Lung (tissue), 11 donors: ENCODE measurements at regions not wholly inside any gene's neighbourhood (a gene's known extent, or its start where the extent isn't known, plus 50 kb on each side); places are given as distances from the start of the nearest gene placed in this dataset.

ENCODE experiments used
- ATAC-seq: fragments of 200-7000 bp; cut with Tn5 transposase; one replicate; pipeline ENCODE4 v1.9.1; 2020; ENCODE audit warnings: moderate number of reproducible peaks; ENCODE audit not compliant: insufficient read depth, low FRiP score
- DNase-seq, 3 donors: peaks; one replicate each; pipeline ENCODE4 v3.0.0-alpha.2; 2013 to 2017
- H3K27ac ChIP-seq, 2 donors: one replicate each; pipeline ENCODE4 v1.5.1; 2013; ENCODE audit warnings: mild to moderate bottlenecking in 2 of 2, moderate library complexity in 2 of 2, control low read depth in 1 of 2, inconsistent platforms in 1 of 2, low read depth in 1 of 2, low read length in 1 of 2
- H3K27me3 ChIP-seq, 3 donors: one replicate each; pipeline ENCODE4 v1.5.1; 2013; ENCODE audit warnings: low read length in 2 of 3; ENCODE audit not compliant: control insufficient read depth in 3 of 3, insufficient read depth in 3 of 3
- H3K36me3 ChIP-seq, 4 donors: one replicate each; pipeline ENCODE4 v1.5.1; 2013; ENCODE audit warnings: low read length in 4 of 4, mild to moderate bottlenecking in 1 of 4, moderate library complexity in 1 of 4; ENCODE audit not compliant: control insufficient read depth in 4 of 4, insufficient read depth in 4 of 4
- H3K4me1 ChIP-seq, 5 donors: one replicate each; pipeline ENCODE4 v1.5.1; 2013; ENCODE audit warnings: low read length in 5 of 5, mild to moderate bottlenecking in 2 of 5, moderate library complexity in 1 of 5; ENCODE audit not compliant: control insufficient read depth in 5 of 5, insufficient read depth in 5 of 5
- H3K4me3 ChIP-seq: one replicate; pipeline ENCODE4 v1.5.1; 2013; ENCODE audit warnings: mild to moderate bottlenecking, control low read depth, moderate library complexity
- H3K9ac ChIP-seq, 2 donors: one replicate each; pipeline ENCODE4 v1.5.1; 2013; ENCODE audit warnings: low read length in 2 of 2, control low read depth in 1 of 2; ENCODE audit not compliant: insufficient read depth in 1 of 2
- H3K9me3 ChIP-seq, 4 donors: one replicate each; pipeline ENCODE4 v1.5.1; 2013; ENCODE audit warnings: low read length in 3 of 4, mild to moderate bottlenecking in 1 of 4, moderate library complexity in 1 of 4; ENCODE audit not compliant: control insufficient read depth in 4 of 4, insufficient read depth in 3 of 4
- WGBS, 2 donors: extraction: QIAGEN DNeasy Blood & Tissue Kit; methylation state at CpG; one replicate each; pipeline ENCODE4 v1.1.7; 2013; 5-methylcytosine and 5-hydroxymethylcytosine counted together
- TF ChIP-seq, protein P1 (sequence below): IDR thresholded peaks from 2 replicates; pipeline ENCODE4 v1.5.1; 2012; ENCODE audit warnings: mild to moderate bottlenecking; ENCODE audit errors: control extremely low read depth, extremely low read depth
- donor health status: control.
- donor health status: control.
- donor health status: Bipolar disorder and iron deficiency.
- donor health status: healthy.
- donor health status: DM: yes; HTN: yes; CAD: no.

DNA sequence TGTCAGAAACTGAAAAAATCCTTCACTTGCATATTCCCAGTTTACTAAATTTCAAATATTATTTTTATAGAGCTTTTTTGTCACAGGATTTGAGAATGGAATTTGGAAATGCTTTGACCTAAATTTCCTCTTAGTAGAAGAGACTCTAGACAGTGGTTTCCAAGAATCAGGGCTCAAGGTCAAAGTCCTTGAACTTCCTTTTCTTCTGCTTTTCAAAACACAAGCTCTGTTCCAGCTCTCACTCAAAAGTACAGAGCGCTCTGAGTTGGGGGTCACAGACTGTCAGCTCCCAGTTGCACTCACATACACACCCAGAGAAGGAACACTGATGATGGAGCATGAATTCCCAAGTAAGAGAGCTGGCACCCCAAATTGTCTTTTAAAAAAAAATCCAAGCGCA, 394.2 kb downstream of the MLLT3 start:
- no peaks in the 10 kb centered on the region for H3K27me3 ChIP-seq
- ATAC-seq (no peak), DNase-seq (no peak)
- H3K27ac ChIP-seq = no peak overlapping the region
- WGBS, 2 donors = 89 to 91% methylated on average over 2 of the region's 2 CpGs
- TF ChIP-seq, protein P1, sequence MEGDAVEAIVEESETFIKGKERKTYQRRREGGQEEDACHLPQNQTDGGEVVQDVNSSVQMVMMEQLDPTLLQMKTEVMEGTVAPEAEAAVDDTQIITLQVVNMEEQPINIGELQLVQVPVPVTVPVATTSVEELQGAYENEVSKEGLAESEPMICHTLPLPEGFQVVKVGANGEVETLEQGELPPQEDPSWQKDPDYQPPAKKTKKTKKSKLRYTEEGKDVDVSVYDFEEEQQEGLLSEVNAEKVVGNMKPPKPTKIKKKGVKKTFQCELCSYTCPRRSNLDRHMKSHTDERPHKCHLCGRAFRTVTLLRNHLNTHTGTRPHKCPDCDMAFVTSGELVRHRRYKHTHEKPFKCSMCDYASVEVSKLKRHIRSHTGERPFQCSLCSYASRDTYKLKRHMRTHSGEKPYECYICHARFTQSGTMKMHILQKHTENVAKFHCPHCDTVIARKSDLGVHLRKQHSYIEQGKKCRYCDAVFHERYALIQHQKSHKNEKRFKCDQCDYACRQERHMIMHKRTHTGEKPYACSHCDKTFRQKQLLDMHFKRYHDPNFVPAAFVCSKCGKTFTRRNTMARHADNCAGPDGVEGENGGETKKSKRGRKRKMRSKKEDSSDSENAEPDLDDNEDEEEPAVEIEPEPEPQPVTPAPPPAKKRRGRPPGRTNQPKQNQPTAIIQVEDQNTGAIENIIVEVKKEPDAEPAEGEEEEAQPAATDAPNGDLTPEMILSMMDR = no peak
- no peaks in the 10 kb centered on the region for H3K4me1 ChIP-seq
- no peaks in the 10 kb centered on the region for H3K9me3 ChIP-seq
- H3K4me3 ChIP-seq = no peak overlapping the region
- no peak overlapping the region for H3K9ac ChIP-seq
- no peaks in the 10 kb centered on the region for H3K36me3 ChIP-seq

DNA sequence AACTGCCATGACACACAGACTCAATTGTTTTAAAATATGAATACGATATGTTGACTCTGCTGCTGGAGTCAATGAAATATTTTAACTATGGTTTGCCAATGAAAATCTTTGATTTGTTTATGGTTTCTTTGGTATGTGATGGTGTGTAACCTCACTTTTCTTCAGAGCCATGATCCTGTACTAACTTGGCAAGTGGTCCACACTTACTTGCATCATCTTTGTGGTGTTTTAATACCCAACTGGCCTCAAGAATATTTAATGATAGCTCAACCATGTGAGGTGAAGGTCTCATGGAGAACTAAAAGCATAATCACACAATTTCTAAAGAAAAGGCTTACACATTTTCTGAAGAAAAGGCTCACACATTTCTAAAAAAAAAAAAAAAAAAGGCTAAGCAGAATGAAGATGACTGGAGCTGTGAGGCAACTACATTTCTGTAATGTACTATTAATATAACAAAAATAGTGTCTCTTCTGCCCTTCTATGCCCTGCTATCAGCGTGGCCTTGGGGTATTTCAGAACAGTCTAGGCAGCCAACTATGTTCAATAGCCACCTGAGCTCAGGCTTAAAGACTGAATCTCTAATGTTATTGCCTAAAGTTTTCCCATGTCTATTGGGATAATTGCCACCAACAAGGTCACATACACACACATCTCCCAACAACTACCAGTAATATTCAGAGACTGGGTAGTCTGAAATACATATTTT, 395.0 kb downstream of the MLLT3 start:
- Histone ChIP-seq H3K4me3 (no peak overlapping the region), H3K4me1 (no peaks in the 10 kb centered on the region), H3K27ac (no peak overlapping the region), H3K36me3 (no peaks in the 10 kb centered on the region), H3K9me3 (no peaks in the 10 kb centered on the region), H3K27me3 (no peaks in the 10 kb centered on the region), H3K9ac (no peak overlapping the region)
- 46 to 47% methylated on average over 2 of the region's 2 CpGs for WGBS, 2 donors
- TF ChIP-seq, protein P1 = no peak
- DNase-seq (no peak), ATAC-seq (no peak)

DNA sequence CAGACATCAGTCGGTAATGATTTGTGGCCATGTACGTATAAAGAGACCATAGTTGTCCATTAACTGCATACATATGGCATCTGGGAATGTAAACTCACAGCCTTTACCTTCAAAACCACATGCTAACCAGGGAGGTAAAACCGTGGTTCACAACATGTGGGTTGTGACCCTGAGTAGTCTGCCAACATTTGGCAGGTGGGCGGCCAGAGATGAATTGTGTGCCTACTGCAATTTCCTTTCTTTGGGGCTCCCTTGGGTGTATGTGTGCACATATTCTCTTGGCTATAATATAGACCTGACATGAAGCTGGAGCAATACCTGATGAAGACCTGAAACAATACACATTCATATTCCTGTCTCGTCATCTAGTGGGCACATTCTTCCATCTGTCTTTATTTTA, 396.0 kb downstream of the MLLT3 start:
- Histone ChIP-seq H3K27ac (no peak overlapping the region), H3K4me3 (no peak overlapping the region), H3K27me3 (no peaks in the 10 kb centered on the region), H3K9me3 (no peaks in the 10 kb centered on the region), H3K9ac (no peak overlapping the region), H3K36me3 (no peaks in the 10 kb centered on the region), H3K4me1 (no peaks in the 10 kb centered on the region)
- DNase-seq (no peak), ATAC-seq (no peak)
- TF ChIP-seq, protein P1 = no peak
- WGBS, 2 donors = 78 to 85% methylated on average over 5 of the region's 5 CpGs

DNA sequence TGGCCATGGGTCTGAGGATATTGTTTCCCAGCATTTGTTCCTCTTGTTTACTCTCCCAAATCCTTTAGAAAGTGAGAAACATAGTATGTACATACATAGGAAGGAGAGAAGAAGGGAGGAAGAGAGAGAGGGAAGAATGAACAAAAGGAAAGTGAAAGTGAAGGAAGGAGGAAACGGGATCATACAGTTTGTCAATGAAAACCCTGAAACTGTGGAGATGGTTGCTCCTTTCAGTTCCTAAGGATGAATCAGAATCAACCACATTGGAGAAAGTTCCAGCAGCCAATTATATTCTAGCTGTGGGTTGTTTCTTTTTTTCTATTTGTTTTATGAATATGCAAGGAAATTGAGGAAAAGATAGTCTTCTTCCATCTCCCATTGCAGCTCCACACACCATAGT, 396.5 kb downstream of the MLLT3 start:
- Histone ChIP-seq H3K9ac (no peak overlapping the region), H3K27ac (no peak overlapping the region), H3K36me3 (no peaks in the 10 kb centered on the region), H3K4me3 (no peak overlapping the region), H3K27me3 (no peaks in the 10 kb centered on the region), H3K4me1 (no peaks in the 10 kb centered on the region), H3K9me3 (no peaks in the 10 kb centered on the region)
- WGBS, 2 donors = 61 to 73% methylated on average over 1 of the region's 1 CpG
- ATAC-seq (no peak), DNase-seq (no peak)
- TF ChIP-seq, protein P1 = no peak
